Liver (tissue), 8 donors: ENCODE measurements at regions not wholly inside any gene's neighbourhood (a gene's known extent, or its start where the extent isn't known, plus 50 kb on each side); places are given as distances from the start of the nearest gene placed in this dataset.

Experiments used
- DNase-seq: peaks from one replicate; pipeline ENCODE4 v3.0.0-alpha.2; 2017; ENCODE audit warnings: low spot score
- H3K27ac ChIP-seq, 2 donors: one replicate each; pipeline ENCODE4 v1.7.0; 2013; ENCODE audit warnings: inconsistent platforms in 2 of 2, low read length in 2 of 2, control low read depth in 1 of 2, low read depth in 1 of 2, mild to moderate bottlenecking in 1 of 2
- H3K27me3 ChIP-seq, 4 donors: one replicate each; pipeline versions ENCODE4 v1.6.1 to v1.7.0; 2013; ENCODE audit warnings: low read length in 3 of 4, inconsistent platforms in 1 of 4, mild to moderate bottlenecking in 1 of 4, moderate library complexity in 1 of 4; ENCODE audit not compliant: control insufficient read depth in 4 of 4, insufficient read depth in 4 of 4
- H3K36me3 ChIP-seq, 4 donors: one replicate each; pipeline versions ENCODE4 v1.6.1 to v1.7.0; 2013; ENCODE audit warnings: low read length in 3 of 4, mild to moderate bottlenecking in 3 of 4, low read depth in 1 of 4, moderate library complexity in 1 of 4; ENCODE audit not compliant: control insufficient read depth in 4 of 4, insufficient read depth in 3 of 4
- H3K4me1 ChIP-seq, 4 donors: one replicate each; pipeline versions ENCODE4 v1.6.1 to v1.7.0; 2013; ENCODE audit warnings: low read length in 3 of 4, mild to moderate bottlenecking in 3 of 4, moderate library complexity in 1 of 4; ENCODE audit not compliant: control insufficient read depth in 4 of 4, insufficient read depth in 4 of 4
- H3K4me3 ChIP-seq, 3 donors: one replicate each; pipeline versions ENCODE4 v1.6.1 to v1.7.0; 2013; ENCODE audit warnings: low read length in 3 of 3, control low read depth in 1 of 3, low read depth in 1 of 3, mild to moderate bottlenecking in 1 of 3
- H3K9ac ChIP-seq, 2 donors: one replicate each; pipeline ENCODE4 v1.7.0; 2013; ENCODE audit warnings: low read length in 2 of 2, mild to moderate bottlenecking in 2 of 2, moderate library complexity in 2 of 2, control low read depth in 1 of 2, low read depth in 1 of 2
- H3K9me3 ChIP-seq, 4 donors: one replicate each; pipeline versions ENCODE4 v1.6.1 to v1.7.0; 2013; ENCODE audit warnings: low read length in 3 of 4; ENCODE audit not compliant: control insufficient read depth in 4 of 4
- ATF3 ChIP-seq: IDR thresholded peaks from 2 replicates; pipeline ENCODE4 v1.6.1; 2016; ENCODE audit warnings: antibody characterized with exemption
- CTCF ChIP-seq: fragments of 150-350 bp; IDR thresholded peaks from 2 replicates; pipeline ENCODE4 v1.5.1; 2017; ENCODE audit warnings: improper control_type of control experiment, low read depth, low read length; ENCODE audit not compliant: missing input control
- EGR1 ChIP-seq, 2 donors: IDR thresholded peaks; 2 replicates each; pipeline ENCODE4 v1.6.1; 2016 to 2018; ENCODE audit warnings: antibody characterized with exemption in 2 of 2, low read depth in 2 of 2
- FOXA1 ChIP-seq: IDR thresholded peaks from 2 replicates; pipeline ENCODE4 v1.6.1; 2016; ENCODE audit warnings: antibody characterized with exemption
- FOXA2 ChIP-seq: IDR thresholded peaks from 2 replicates; pipeline ENCODE4 v1.6.1; 2016; ENCODE audit warnings: antibody characterized with exemption
- GABPA ChIP-seq, 2 donors: IDR thresholded peaks in 1 of 2; conservative IDR thresholded peaks in 1 of 2; 2 replicates each; pipeline ENCODE4 v1.6.1; 2016; ENCODE audit warnings: antibody characterized with exemption in 2 of 2, mild to moderate bottlenecking in 1 of 2, moderate library complexity in 1 of 2
- HNF4A ChIP-seq, 2 donors: conservative IDR thresholded peaks; 2 replicates each; pipeline ENCODE4 v1.6.1; 2016; ENCODE audit warnings: antibody characterized with exemption in 2 of 2, mild to moderate bottlenecking in 2 of 2
- HNF4G ChIP-seq: IDR thresholded peaks from 2 replicates; pipeline ENCODE4 v1.6.1; 2016; ENCODE audit warnings: antibody characterized with exemption
- JUND ChIP-seq, 2 donors: IDR thresholded peaks; 2 replicates each; pipeline ENCODE4 v1.6.1; 2016; ENCODE audit warnings: antibody characterized with exemption in 2 of 2
- MAX ChIP-seq: IDR thresholded peaks from 2 replicates; pipeline ENCODE4 v1.6.1; 2016; ENCODE audit warnings: antibody characterized with exemption
- NR2F2 ChIP-seq: IDR thresholded peaks from 2 replicates; pipeline ENCODE4 v1.6.1; 2016; ENCODE audit warnings: antibody characterized with exemption
- RAD21 ChIP-seq, 2 donors: IDR thresholded peaks; 2 replicates each; pipeline ENCODE4 v1.6.1; 2016; ENCODE audit warnings: antibody characterized with exemption in 2 of 2, mild to moderate bottlenecking in 2 of 2
- REST ChIP-seq: IDR thresholded peaks from 2 replicates; pipeline ENCODE4 v1.6.1; 2016; ENCODE audit warnings: antibody characterized with exemption, mild to moderate bottlenecking
- RXRA ChIP-seq, 2 donors: IDR thresholded peaks; 2 replicates each; pipeline ENCODE4 v1.6.1; 2017 to 2018; ENCODE audit warnings: antibody characterized with exemption in 2 of 2, mild to moderate bottlenecking in 1 of 2
- SP1 ChIP-seq: IDR thresholded peaks from 2 replicates; pipeline ENCODE4 v1.6.1; 2018; ENCODE audit warnings: antibody characterized with exemption, mild to moderate bottlenecking
- TAF1 ChIP-seq: conservative IDR thresholded peaks from 2 replicates; pipeline ENCODE4 v1.6.1; 2016; ENCODE audit warnings: antibody characterized with exemption, mild to moderate bottlenecking
- YY1 ChIP-seq: IDR thresholded peaks from 2 replicates; pipeline ENCODE4 v1.6.1; 2016; ENCODE audit warnings: antibody characterized with exemption, mild to moderate bottlenecking
- ZBTB33 ChIP-seq: IDR thresholded peaks from 2 replicates; pipeline ENCODE4 v1.6.1; 2016; ENCODE audit warnings: antibody characterized with exemption
- WGBS: extraction: QIAGEN DNeasy Blood & Tissue Kit; methylation state at CpG from one replicate; pipeline ENCODE4 v1.1.7; 2013; 5-methylcytosine and 5-hydroxymethylcytosine counted together
- donor health status: healthy.
- donor health status: healthy.
- donor health status: healthy.
- donor health status: healthy.
- donor health status: healthy.

GRCh38 chr15:70316059-70316600, 218.4 kb upstream of the TLE3 start:
- Histone ChIP-seq H3K4me1 (no peaks in the 10 kb centered on the region), H3K4me3 (no peak overlapping the region), H3K27ac (no peak overlapping the region), H3K36me3 (no peaks in the 10 kb centered on the region), H3K27me3 (no peaks in the 10 kb centered on the region), H3K9me3 (no peaks in the 10 kb centered on the region), H3K9ac (no peak overlapping the region)
- no peak for TF ChIP-seq GABPA (IDR thresholded peaks at IDR 0.05 in 1 of 2, conservative IDR thresholded peaks at IDR 0.05 in 1 of 2)
- TF ChIP-seq REST: no peak
- TF ChIP-seq NR2F2: no peak
- 95% methylated on average over 8 of the region's 8 CpGs for WGBS
- no peak for DNase-seq

GRCh38 chr15:70315431-70315830, 217.7 kb upstream of the TLE3 start:
- H3K9me3 ChIP-seq: no peaks in the 10 kb centered on the region
- no peak overlapping the region for H3K9ac ChIP-seq
- DNase-seq: no peak
- H3K4me3 ChIP-seq: no peak overlapping the region
- TF ChIP-seq SP1 (no peak), FOXA2 (no peak), JUND (IDR thresholded peaks at IDR 0.05) (no peak), CTCF (no peak), HNF4G (no peak), REST (no peak), MAX (no peak), RAD21 (IDR thresholded peaks at IDR 0.05) (no peak), ZBTB33 (no peak), ATF3 (no peak), NR2F2 (no peak), GABPA (IDR thresholded peaks at IDR 0.05 in 1 of 2, conservative IDR thresholded peaks at IDR 0.05 in 1 of 2) (no peak), EGR1 (IDR thresholded peaks at IDR 0.05; ENCODE audit: low read depth in 2 of 2) (no peak), RXRA (IDR thresholded peaks at IDR 0.05) (no peak), TAF1 (no peak), FOXA1 (no peak), YY1 (no peak), HNF4A (conservative IDR thresholded peaks at IDR 0.05) (no peak)
- H3K36me3 ChIP-seq: no peaks in the 10 kb centered on the region
- no peak overlapping the region for H3K27ac ChIP-seq
- H3K4me1 ChIP-seq: no peaks in the 10 kb centered on the region
- H3K27me3 ChIP-seq: no peaks in the 10 kb centered on the region
